ENCODE measurements at regions not wholly inside any gene's neighbourhood (a gene's known extent, or its start where the extent isn't known, plus 50 kb on each side); places are given as distances from the start of the nearest gene placed in this dataset.

- intact Hi-C loops (cut with micrococcal nuclease) = no loop called here
- Histone ChIP-seq H3K9ac (ENCODE audit: low read length) (no peak overlapping the region), H3K79me2 (ENCODE audit: insufficient read depth, low read length) (no peaks in the 10 kb centered on the region), H3K4me1 (ENCODE audit: control insufficient read depth in 1 of 2, insufficient read depth in 2 of 2, low read length in 2 of 2) (no peaks in the 10 kb centered on the region), H4K20me1 (ENCODE audit: insufficient read depth) (no peaks in the 10 kb centered on the region), H3K9me3 (ENCODE audit: control insufficient read depth in 1 of 2, insufficient read depth in 1 of 2, low read depth in 1 of 2, low read length in 2 of 2) (no peaks in the 10 kb centered on the region), H3K27ac (ENCODE audit: low read depth, low read length) (no peak overlapping the region), H3K4me3 (replicated peaks in 1 of 2; ENCODE audit: low read depth in 1 of 2, low read length in 2 of 2) (no peak overlapping the region), H3K27me3 (ENCODE audit: insufficient read depth, low read length) (no peaks in the 10 kb centered on the region), H2AFZ (ENCODE audit: low read depth, low read length, poor library complexity, severe bottlenecking) (no peak overlapping the region), H3K9me2 (ENCODE audit: insufficient read depth) (0 out of 2 replicates have a peak, but pooled peaks cover 2% of the 10 kb centered on the region), H3K4me2 (ENCODE audit: low read length) (no peak overlapping the region), H3K36me3 (ENCODE audit: control insufficient read depth in 1 of 2, insufficient read depth in 2 of 2, low read length in 2 of 2) (no peaks in the 10 kb centered on the region)
- ChIA-PET RAD21 (ENCODE audit: low non-redundant PET in 1 of 2, low total read pairs in 2 of 2, uncharacterized antibody in 2 of 2, unreplicated experiment in 2 of 2) (no interaction called here), CTCF (no interaction called here), POLR2A (no interaction called here)
- TF ChIP-seq EZH2 (IDR thresholded peaks at IDR 0.05) (no peak), POLR2A (IDR thresholded peaks at IDR 0.05; ENCODE audit: borderline replicate concordance, extremely low read depth, insufficient read depth, insufficient read length) (no peak), MAX (IDR thresholded peaks at IDR 0.05) (no peak), JUND (IDR thresholded peaks at IDR 0.05) (no peak), REST (IDR thresholded peaks at IDR 0.05; ENCODE audit: low read depth) (no peak), SP1 (IDR thresholded peaks at IDR 0.05; ENCODE audit: low read depth) (no peak), SRF (IDR thresholded peaks at IDR 0.05; ENCODE audit: low read depth) (no peak), TCF7L2 (IDR thresholded peaks at IDR 0.05; ENCODE audit: borderline replicate concordance, extremely low read depth, insufficient read depth, insufficient read length) (no peak), ZNF274 (IDR thresholded peaks at IDR 0.05; ENCODE audit: low read depth, low read length) (no peak), ZBTB33 (IDR thresholded peaks at IDR 0.05; ENCODE audit: extremely low read depth, insufficient replicate concordance, low read length) (no peak), CTCF (IDR thresholded peaks at IDR 0.05 in 2 of 3, conservative IDR thresholded peaks at IDR 0.05 in 1 of 3; ENCODE audit: borderline replicate concordance in 1 of 3, insufficient read depth in 1 of 3, low read depth in 2 of 3, low read length in 2 of 3) (no peak)
- ATAC-seq (no peak), DNase-seq (ENCODE audit: low read depth, low spot score) (no peak)
- no TSS peak for BruUV-seq (replicated peaks)
These were observed 77.7 kb upstream of the FAM174B start for GRCh38 chr15:92733090-92733933.

Data from HCT116 (cell line).